Nucleus accumbens (tissue), 56 donors: ENCODE measurements at regions not wholly inside any gene's neighbourhood (a gene's known extent, or its start where the extent isn't known, plus 50 kb on each side); places are given as distances from the start of the nearest gene placed in this dataset.
"Not testable (repeated sequence)": the region's sequence is repeated elsewhere in the genome, so short reads cannot be mapped to it uniquely, and the experiment has no call there.

ENCODE experiments used
- DNase-seq, 56 donors: peaks; one replicate each; lab custom pipeline; 2025; lab: John Stamatoyannopoulos, UW

DNA sequence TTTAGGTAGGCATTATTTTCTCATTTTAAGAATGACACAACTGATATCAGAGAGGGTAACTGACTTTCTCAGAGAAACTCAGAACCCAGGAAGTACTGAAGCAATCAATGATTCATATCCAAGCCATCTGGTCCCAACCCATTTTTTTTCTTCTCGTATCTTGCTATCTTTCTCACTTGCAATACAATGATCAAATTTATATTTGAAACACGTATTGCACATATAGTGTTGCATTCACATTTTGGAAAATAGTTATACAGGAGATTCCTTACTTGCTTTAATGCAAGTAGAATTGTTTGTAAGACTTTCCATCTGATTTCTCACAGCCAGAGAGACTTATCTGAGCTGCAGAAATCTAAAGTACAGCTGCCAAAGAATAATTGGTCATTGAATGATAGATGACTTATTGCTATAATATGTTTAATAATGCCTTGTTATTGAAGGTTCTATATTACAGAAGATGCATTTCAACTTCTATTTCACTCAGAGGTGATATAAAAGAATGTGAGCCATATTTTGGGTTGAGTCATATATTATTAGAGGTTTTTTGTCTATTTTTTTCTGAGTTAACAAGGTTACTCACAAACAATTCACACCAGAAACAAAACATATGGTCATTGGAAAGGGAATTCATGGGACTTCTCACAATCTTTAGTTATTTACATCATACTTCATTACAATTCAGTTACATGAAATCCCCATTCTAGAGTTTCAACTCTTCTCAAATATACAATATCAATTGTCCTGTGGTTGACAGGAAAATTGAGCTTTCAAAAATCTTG lies 337.5 kb upstream of the CITED2 start:
- DNase-seq, result no peak

DNA sequence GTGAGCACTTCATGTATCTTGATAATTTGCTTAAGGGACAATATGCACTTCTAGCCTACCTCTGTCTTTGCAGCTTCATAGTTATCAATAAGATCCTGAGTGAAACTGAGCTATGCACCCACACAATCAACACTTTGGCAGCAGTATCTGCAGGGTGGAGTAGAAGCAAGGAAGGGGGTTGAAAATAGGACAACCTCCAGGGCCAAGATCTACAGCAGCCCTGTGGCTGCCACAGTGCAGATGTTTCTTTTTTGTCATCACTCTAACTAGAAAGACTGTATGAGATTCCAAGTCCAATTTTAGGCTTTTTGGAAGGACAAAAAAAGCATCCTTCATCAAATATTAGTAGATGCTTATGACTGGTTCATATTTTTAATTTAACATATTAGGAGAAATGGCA lies 336.1 kb upstream of the CITED2 start:
- no peak for DNase-seq

GRCh38 chr6:139708337-139709199 lies 334.1 kb upstream of the CITED2 start:
- no peak for DNase-seq

DNA sequence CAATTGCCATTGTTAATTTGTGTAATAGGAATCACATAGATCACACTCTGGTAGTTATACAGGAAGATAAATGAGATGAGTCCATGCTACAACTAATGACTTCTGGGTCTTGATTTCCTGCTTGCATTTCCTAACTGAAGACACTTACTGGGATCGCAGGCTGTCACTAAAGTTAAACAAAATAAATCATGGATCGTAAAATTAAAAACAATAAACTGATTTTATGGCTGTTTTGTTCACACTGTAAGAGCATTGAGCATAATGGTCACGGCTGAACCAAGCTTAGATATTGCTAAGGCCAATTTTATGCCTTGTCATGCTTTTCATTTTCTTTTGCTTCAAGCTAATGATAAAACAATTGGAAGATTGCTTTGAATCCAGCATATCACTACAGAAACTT lies 332.5 kb upstream of the CITED2 start:
- DNase-seq, result no peak

- no peak for DNase-seq
These were observed 330.8 kb upstream of the CITED2 start for GRCh38 chr6:139705284-139705683.

- DNase-seq, result no peak
These were observed 329.3 kb upstream of the CITED2 start for GRCh38 chr6:139703780-139704179.

- DNase-seq, result no peak
These were observed 328.3 kb upstream of the CITED2 start for GRCh38 chr6:139702706-139703105.

GRCh38 chr6:139701695-139702094 lies 327.2 kb upstream of the CITED2 start:
- no peak for DNase-seq

DNA sequence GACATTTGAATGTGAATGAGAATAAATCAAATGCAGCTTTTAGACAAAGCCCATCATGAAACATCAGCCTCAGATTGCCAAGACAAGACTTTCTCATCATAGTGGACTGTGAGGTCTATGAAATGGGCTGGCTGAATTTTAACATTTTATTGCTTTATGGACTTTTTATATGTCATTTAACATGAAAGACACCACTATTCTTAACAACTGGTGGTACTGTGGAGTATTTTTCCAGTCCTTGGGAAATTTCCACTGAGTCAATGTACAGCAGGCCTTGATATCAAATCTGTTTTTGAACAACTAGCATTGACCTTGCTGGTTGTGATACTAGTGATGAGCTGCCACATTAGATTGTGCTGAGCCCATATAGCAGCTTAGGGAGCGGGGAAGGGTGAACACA lies 326.6 kb upstream of the CITED2 start:
- no peak for DNase-seq

GRCh38 chr6:139699911-139700310 lies 325.5 kb upstream of the CITED2 start:
- no peak for DNase-seq

- DNase-seq, result no peak
These were observed 324.9 kb upstream of the CITED2 start for GRCh38 chr6:139699335-139699734.

DNA sequence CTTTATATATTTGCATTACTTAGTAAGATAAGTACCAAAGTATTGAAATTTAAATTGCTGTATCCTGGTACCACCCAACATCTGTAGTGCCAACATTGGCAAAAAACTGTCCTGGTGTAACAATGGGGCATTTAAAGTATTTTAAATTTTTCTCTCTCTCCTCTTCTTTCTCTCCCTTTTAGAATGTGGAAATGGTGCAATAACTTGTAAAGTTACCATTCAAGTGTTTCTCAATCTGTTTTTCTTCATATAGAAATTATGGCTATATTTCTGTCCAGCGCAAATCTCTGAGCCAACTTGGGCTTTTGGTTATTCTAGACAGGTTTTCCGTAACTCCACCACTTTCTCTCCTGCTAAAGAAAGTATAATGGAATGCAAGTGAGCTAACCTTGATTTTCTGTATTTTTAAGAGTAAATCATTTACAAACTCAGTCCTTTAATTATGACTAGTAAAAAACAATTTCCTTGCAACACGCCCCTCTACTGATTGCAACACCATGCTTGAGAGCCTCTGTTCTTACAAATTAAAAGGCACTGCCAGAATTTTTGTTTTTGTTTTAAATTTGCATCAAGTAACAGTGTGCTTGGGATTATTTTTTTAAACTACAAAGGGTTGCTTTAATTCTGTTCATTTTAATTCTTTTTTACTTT lies 324.2 kb upstream of the CITED2 start:
- no peak for DNase-seq

GRCh38 chr6:139697856-139698255 lies 323.4 kb upstream of the CITED2 start:
- DNase-seq, result not testable (repeated sequence)

- DNase-seq, result not testable (repeated sequence)
These were observed 322.5 kb upstream of the CITED2 start for GRCh38 chr6:139696991-139697390.

DNA sequence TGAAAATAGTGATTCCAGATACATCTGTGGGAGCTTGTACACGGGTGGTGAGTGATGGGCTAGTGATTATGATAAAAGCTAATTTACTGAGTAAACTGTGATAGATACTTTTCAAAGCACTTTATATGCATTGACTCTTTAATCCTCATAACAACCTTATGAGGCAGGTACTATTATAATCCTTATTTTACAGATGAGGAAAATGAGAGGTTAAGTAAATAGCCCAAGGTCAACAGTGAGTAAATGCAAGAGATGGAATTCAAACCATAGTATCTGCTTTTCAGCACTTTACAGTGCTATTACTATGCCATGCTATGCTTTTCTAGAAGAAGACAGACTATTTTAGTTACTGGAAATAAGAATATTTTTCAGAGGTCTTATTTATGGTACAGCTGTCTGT lies 320.9 kb upstream of the CITED2 start:
- DNase-seq, result no peak

DNA sequence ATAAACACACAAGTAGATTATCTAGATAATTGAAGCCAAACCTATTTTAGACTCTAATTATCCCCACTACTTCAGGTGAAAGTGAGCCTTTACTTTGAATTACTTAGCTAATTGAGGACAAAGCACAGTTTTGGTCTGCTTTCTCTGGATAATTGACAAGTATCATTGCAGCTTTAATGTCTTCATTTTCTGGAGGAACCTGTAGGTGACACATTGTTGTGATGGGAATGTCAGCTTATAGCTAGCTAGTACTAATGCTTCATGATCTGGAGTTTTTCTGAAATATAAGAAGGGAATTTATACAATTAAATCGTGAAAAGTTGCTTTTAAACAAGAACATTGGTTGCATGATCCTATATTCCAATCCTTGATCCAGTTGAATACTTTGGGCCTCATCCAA lies 319.3 kb upstream of the CITED2 start:
- no peak for DNase-seq

DNA sequence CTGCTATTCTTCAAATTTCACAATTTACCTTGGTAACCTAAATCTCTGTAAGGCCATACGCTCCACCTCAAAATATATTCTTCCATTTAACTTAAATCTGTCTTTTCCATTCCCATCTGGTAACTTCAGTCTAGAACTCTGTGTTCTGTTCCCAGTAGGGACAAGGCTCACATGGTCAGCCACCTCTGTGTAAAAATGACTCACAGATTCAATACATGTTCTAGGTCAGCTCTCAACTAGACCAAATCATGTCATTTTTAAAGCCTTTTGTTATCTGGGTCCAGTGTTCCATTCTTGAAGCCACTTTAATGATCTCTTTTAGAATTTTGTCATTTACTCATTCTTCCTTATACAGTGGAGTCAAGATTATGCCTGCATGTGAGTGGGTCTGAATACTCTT lies 315.6 kb upstream of the CITED2 start:
- DNase-seq, result no peak

DNA sequence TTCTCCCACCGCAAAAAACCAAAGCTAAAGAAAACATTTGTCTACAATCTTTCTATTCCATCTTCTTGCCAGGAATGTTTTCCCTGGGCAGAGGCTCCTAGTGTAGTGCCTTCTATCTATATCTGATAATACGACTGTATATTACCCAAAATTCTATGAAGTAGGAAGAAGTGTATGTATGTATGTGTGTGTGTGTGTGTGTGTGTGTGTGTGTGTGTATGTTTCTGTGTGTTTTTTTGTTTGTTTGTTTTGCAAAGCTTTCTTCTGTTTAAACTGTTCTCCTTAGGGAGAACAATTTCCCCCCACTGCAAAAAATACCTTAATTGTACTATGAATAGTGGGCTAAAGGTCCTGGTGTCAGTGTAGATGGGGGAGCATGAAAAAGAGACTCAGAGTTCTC lies 312.6 kb upstream of the CITED2 start:
- no peak for DNase-seq

DNA sequence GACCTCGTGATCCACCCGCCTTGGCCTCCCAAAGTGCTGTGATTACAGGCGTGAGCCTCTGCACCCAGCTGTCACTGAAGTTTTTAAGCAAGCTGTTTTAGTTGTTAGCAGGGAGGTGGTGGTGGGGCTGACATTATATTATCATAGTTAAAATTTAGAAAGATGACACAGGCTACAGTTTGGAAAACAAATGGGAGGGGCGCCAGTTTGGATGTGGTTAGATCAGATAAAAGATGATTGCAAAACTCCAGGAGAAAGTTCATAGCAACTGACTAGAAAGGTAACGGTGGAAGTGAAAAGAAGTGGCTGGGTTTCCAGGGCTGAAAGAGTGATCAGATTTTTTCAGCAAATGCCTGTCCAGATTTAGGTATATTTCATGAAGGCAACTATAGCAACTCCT lies 311.9 kb upstream of the CITED2 start:
- DNase-seq, result no peak

- DNase-seq, result no peak
These were observed 310.6 kb upstream of the CITED2 start for GRCh38 chr6:139685009-139685408.

- DNase-seq, result no peak
These were observed 306.4 kb upstream of the CITED2 start for GRCh38 chr6:139680819-139681218.
